ENCODE measurements at regions not wholly inside any gene's neighbourhood (a gene's known extent, or its start where the extent isn't known, plus 50 kb on each side); places are given as distances from the start of the nearest gene placed in this dataset.
"Not testable (repeated sequence)": the region's sequence is repeated elsewhere in the genome, so short reads cannot be mapped to it uniquely, and the experiment has no call there.

GRCh38 chr2:16348821-16349515, 316.7 kb downstream of the CYRIA start:
- no peak for ATAC-seq
- TF ChIP-seq ZNF70 (CRISPR knock-in tag; IDR thresholded peaks at IDR 0.05) (no peak), TOX (CRISPR knock-in tag; IDR thresholded peaks at IDR 0.05; ENCODE audit: borderline replicate concordance) (no peak), BACH2 (CRISPR knock-in tag; IDR thresholded peaks at IDR 0.05; ENCODE audit: borderline replicate concordance) (no peak), ZNF565 (CRISPR knock-in tag; conservative IDR thresholded peaks at IDR 0.05; ENCODE audit: low read depth) (no peak), CSRNP3 (CRISPR knock-in tag; IDR thresholded peaks at IDR 0.05) (no peak), CSDC2 (CRISPR knock-in tag; IDR thresholded peaks at IDR 0.05) (no peak), OSR1 (CRISPR knock-in tag; IDR thresholded peaks at IDR 0.05) (no peak), CREB5 (CRISPR knock-in tag; IDR thresholded peaks at IDR 0.05; ENCODE audit: low read depth) (no peak), ISL1 (CRISPR knock-in tag; IDR thresholded peaks at IDR 0.05) (no peak), PPARA (CRISPR knock-in tag; IDR thresholded peaks at IDR 0.05; ENCODE audit: borderline replicate concordance) (no peak), ZNF8 (CRISPR knock-in tag; IDR thresholded peaks at IDR 0.05) (no peak), GLIS3 (CRISPR knock-in tag; IDR thresholded peaks at IDR 0.05) (no peak), ZC3H10 (CRISPR knock-in tag; IDR thresholded peaks at IDR 0.05) (no peak)

GRCh38 chr2:16346671-16347070, 319.0 kb downstream of the CYRIA start:
- no peak for TF ChIP-seq ZNF70 (CRISPR knock-in tag; IDR thresholded peaks at IDR 0.05)
- TF ChIP-seq ESRRG (CRISPR knock-in tag; IDR thresholded peaks at IDR 0.05): no peak
- no peak for TF ChIP-seq TSHZ2 (CRISPR knock-in tag; IDR thresholded peaks at IDR 0.05)
- TF ChIP-seq ZFP30 (CRISPR knock-in tag; IDR thresholded peaks at IDR 0.05): no peak
- no peak for TF ChIP-seq CREB5 (CRISPR knock-in tag; IDR thresholded peaks at IDR 0.05; ENCODE audit: low read depth)
- TF ChIP-seq BACH2 (CRISPR knock-in tag; IDR thresholded peaks at IDR 0.05; ENCODE audit: borderline replicate concordance): no peak
- TF ChIP-seq SNAI2 (CRISPR knock-in tag; IDR thresholded peaks at IDR 0.05): no peak
- TF ChIP-seq RARB (CRISPR knock-in tag; IDR thresholded peaks at IDR 0.05): no peak
- TF ChIP-seq ZNF8 (CRISPR knock-in tag; IDR thresholded peaks at IDR 0.05): no peak
- no peak for TF ChIP-seq PATZ1 (CRISPR knock-in tag; IDR thresholded peaks at IDR 0.05; ENCODE audit: borderline replicate concordance)
- no peak for TF ChIP-seq GLIS3 (CRISPR knock-in tag; IDR thresholded peaks at IDR 0.05)
- no peak for TF ChIP-seq ZC3H10 (CRISPR knock-in tag; IDR thresholded peaks at IDR 0.05)
- no peak for TF ChIP-seq ZNF565 (CRISPR knock-in tag; conservative IDR thresholded peaks at IDR 0.05; ENCODE audit: low read depth)
- no peak for TF ChIP-seq CSDC2 (CRISPR knock-in tag; IDR thresholded peaks at IDR 0.05)
- no peak for TF ChIP-seq OSR1 (CRISPR knock-in tag; IDR thresholded peaks at IDR 0.05)
- no peak for TF ChIP-seq ZFP3 (CRISPR knock-in tag; IDR thresholded peaks at IDR 0.05)
- TF ChIP-seq ARNTL (CRISPR knock-in tag; IDR thresholded peaks at IDR 0.05; ENCODE audit: borderline replicate concordance, low read depth): no peak
- ATAC-seq: no peak

GRCh38 chr2:16345231-16345630, 320.4 kb downstream of the CYRIA start:
- not testable (repeated sequence) for ATAC-seq
